ENCODE measurements at regions not wholly inside any gene's neighbourhood (a gene's known extent, or its start where the extent isn't known, plus 50 kb on each side); places are given as distances from the start of the nearest gene placed in this dataset.

- Histone ChIP-seq H3K9me3 (ENCODE audit: low read length) (no peaks in the 10 kb centered on the region), H2AFZ (ENCODE audit: low read length) (peak overlapping the region; percentile 11; the same call in 1 of the 2 replicates), H3K9me2 (replicated peaks; ENCODE audit: low read length) (no peaks in the 10 kb centered on the region), H3K27me3 (ENCODE audit: low read length) (no peaks in the 10 kb centered on the region), H3K27ac (ENCODE audit: low read length) (peak overlapping the region; percentile 45), H3K36me3 (ENCODE audit: low read depth, low read length) (no peaks in the 10 kb centered on the region), H3K4me1 (ENCODE audit: insufficient read depth, low read length) (peaks cover 15% of the 10 kb centered on the region), H3K4me2 (ENCODE audit: low read length) (0 out of 2 replicates have a peak overlapping the region, but pooled peaks have one; percentile 16), H3K9ac (ENCODE audit: low read length) (peak overlapping the region; percentile 1; the same call in 1 of the 2 replicates), H3K79me2 (ENCODE audit: low read length) (no peaks in the 10 kb centered on the region), H3F3A (ENCODE audit: low read length, unreplicated experiment) (no peaks in the 10 kb centered on the region), H4K20me1 (ENCODE audit: low read length) (no peaks in the 10 kb centered on the region), H3K4me3 (ENCODE audit: low read length) (no peak overlapping the region)
- no peak for TF ChIP-seq EZH2phosphoT487 (IDR thresholded peaks at IDR 0.05; ENCODE audit: borderline replicate concordance, low read length)
- TF ChIP-seq, protein P1, sequence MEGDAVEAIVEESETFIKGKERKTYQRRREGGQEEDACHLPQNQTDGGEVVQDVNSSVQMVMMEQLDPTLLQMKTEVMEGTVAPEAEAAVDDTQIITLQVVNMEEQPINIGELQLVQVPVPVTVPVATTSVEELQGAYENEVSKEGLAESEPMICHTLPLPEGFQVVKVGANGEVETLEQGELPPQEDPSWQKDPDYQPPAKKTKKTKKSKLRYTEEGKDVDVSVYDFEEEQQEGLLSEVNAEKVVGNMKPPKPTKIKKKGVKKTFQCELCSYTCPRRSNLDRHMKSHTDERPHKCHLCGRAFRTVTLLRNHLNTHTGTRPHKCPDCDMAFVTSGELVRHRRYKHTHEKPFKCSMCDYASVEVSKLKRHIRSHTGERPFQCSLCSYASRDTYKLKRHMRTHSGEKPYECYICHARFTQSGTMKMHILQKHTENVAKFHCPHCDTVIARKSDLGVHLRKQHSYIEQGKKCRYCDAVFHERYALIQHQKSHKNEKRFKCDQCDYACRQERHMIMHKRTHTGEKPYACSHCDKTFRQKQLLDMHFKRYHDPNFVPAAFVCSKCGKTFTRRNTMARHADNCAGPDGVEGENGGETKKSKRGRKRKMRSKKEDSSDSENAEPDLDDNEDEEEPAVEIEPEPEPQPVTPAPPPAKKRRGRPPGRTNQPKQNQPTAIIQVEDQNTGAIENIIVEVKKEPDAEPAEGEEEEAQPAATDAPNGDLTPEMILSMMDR (conservative IDR thresholded peaks at IDR 0.05; ENCODE audit: low read depth, low read length): no peak
- TF ChIP-seq EZH2 (IDR thresholded peaks at IDR 0.05; ENCODE audit: low read length, unreplicated experiment): no peak
- DNase-seq: no peak
- intact Hi-C loops (cut with micrococcal nuclease): no loop called here
- ChIA-PET POLR2A (ENCODE audit: unreplicated experiment) (no interaction called here), CTCF (no interaction called here)
- no TSS peak for BruUV-seq (replicated peaks)
- ATAC-seq: no peak
These were observed 513.4 kb upstream of the MEF2C start for GRCh38 chr5:89396278-89396954.

DNA sequence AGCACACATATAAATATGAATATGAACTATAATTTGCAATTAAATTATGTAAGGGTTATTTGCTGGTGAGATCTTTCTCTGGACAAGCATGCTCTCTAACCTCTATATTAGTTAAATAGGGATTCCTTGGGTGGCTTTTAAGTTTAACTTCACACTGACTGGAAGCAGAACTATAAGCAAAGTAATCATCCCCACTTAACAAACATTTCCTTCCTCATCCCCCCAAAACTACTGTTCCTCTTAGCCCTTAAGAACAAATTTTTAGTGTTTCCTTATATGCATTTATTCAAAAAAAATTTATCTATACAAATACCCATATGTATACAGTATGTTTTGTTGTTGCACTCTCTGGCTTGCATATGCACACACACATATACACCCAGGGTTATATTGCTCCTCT lies 512.1 kb upstream of the MEF2C start:
- Histone ChIP-seq H3K9me2 (replicated peaks; ENCODE audit: low read length) (no peaks in the 10 kb centered on the region), H3K27me3 (ENCODE audit: low read length) (no peaks in the 10 kb centered on the region), H4K20me1 (ENCODE audit: low read length) (no peaks in the 10 kb centered on the region), H3K27ac (ENCODE audit: low read length) (no peak overlapping the region), H3K4me1 (ENCODE audit: insufficient read depth, low read length) (peaks cover 15% of the 10 kb centered on the region), H3F3A (ENCODE audit: low read length, unreplicated experiment) (no peaks in the 10 kb centered on the region), H3K9ac (ENCODE audit: low read length) (no peak overlapping the region), H3K36me3 (ENCODE audit: low read depth, low read length) (no peaks in the 10 kb centered on the region), H3K9me3 (ENCODE audit: low read length) (no peaks in the 10 kb centered on the region), H2AFZ (ENCODE audit: low read length) (no peak overlapping the region), H3K4me3 (ENCODE audit: low read length) (no peak overlapping the region), H3K4me2 (ENCODE audit: low read length) (no peak overlapping the region), H3K79me2 (ENCODE audit: low read length) (no peaks in the 10 kb centered on the region)
- no TSS peak for BruUV-seq (replicated peaks)
- TF ChIP-seq EZH2phosphoT487 (IDR thresholded peaks at IDR 0.05; ENCODE audit: borderline replicate concordance, low read length) (no peak), EZH2 (IDR thresholded peaks at IDR 0.05; ENCODE audit: low read length, unreplicated experiment) (no peak)
- TF ChIP-seq, protein P1 (conservative IDR thresholded peaks at IDR 0.05; ENCODE audit: low read depth, low read length): no peak
- no peak for DNase-seq
- POLR2A ChIA-PET (ENCODE audit: unreplicated experiment): no interaction called here
- intact Hi-C loops (cut with micrococcal nuclease): no loop called here
- ATAC-seq: no peak
- CTCF ChIA-PET: no interaction called here

- TF ChIP-seq EZH2 (IDR thresholded peaks at IDR 0.05; ENCODE audit: low read length, unreplicated experiment) (no peak), EZH2phosphoT487 (IDR thresholded peaks at IDR 0.05; ENCODE audit: borderline replicate concordance, low read length) (no peak)
- TF ChIP-seq, protein P1 (conservative IDR thresholded peaks at IDR 0.05; ENCODE audit: low read depth, low read length): no peak
- no peak overlapping the region for H3K4me2 ChIP-seq (ENCODE audit: low read length)
- POLR2A ChIA-PET (ENCODE audit: unreplicated experiment): no interaction called here
- intact Hi-C loops (cut with micrococcal nuclease): no loop called here
- BruUV-seq (replicated peaks): no TSS peak
- no peaks in the 10 kb centered on the region for H3K9me3 ChIP-seq (ENCODE audit: low read length)
- DNase-seq (no peak), ATAC-seq (no peak)
- H3K27ac ChIP-seq (ENCODE audit: low read length): no peak overlapping the region
- no peaks in the 10 kb centered on the region for H3K36me3 ChIP-seq (ENCODE audit: low read depth, low read length)
- H3K9me2 ChIP-seq (replicated peaks; ENCODE audit: low read length): no peaks in the 10 kb centered on the region
- no peaks in the 10 kb centered on the region for H3F3A ChIP-seq (ENCODE audit: low read length, unreplicated experiment)
- no peak overlapping the region for H2AFZ ChIP-seq (ENCODE audit: low read length)
- no peaks in the 10 kb centered on the region for H3K79me2 ChIP-seq (ENCODE audit: low read length)
- H3K4me3 ChIP-seq (ENCODE audit: low read length): no peak overlapping the region
- no peaks in the 10 kb centered on the region for H4K20me1 ChIP-seq (ENCODE audit: low read length)
- CTCF ChIA-PET: no interaction called here
- no peak overlapping the region for H3K9ac ChIP-seq (ENCODE audit: low read length)
- H3K27me3 ChIP-seq (ENCODE audit: low read length): no peaks in the 10 kb centered on the region
- no peaks in the 10 kb centered on the region for H3K4me1 ChIP-seq (ENCODE audit: insufficient read depth, low read length)
These were observed 505.9 kb upstream of the MEF2C start for GRCh38 chr5:89388872-89389271.

Data from PC-3 (cell line).